Dedifferentiated amniotic fluid mesenchymal stem cell (primary cell): ENCODE measurements at regions not wholly inside any gene's neighbourhood (a gene's known extent, or its start where the extent isn't known, plus 50 kb on each side); places are given as distances from the start of the nearest gene placed in this dataset.

Experiments
- DNase-seq: peaks from one replicate; pipeline ENCODE4 v3.0.0-alpha.2; 2016; ENCODE audit errors: extremely low spot score

- DNase-seq = no peak
Measured at GRCh38 chr15:62218841-62219240, 53.8 kb upstream of the C2CD4B start.

GRCh38 chr15:62219799-62220198 lies 54.7 kb upstream of the C2CD4B start:
- DNase-seq = no peak

GRCh38 chr15:62223020-62223419 lies 57.9 kb upstream of the C2CD4B start:
- no peak for DNase-seq

GRCh38 chr15:62228604-62229003 lies 63.5 kb upstream of the C2CD4B start:
- DNase-seq = no peak

GRCh38 chr15:62231856-62232255 lies 66.8 kb upstream of the C2CD4B start:
- no peak for DNase-seq

GRCh38 chr15:62240121-62241096 lies 75.3 kb upstream of the C2CD4B start:
- DNase-seq = no peak

- no peak for DNase-seq
Measured at GRCh38 chr15:62241135-62241770, 76.2 kb upstream of the C2CD4B start.

- no peak for DNase-seq
Measured at GRCh38 chr15:62242999-62243398, 77.9 kb upstream of the C2CD4B start.

GRCh38 chr15:62244762-62245161 lies 79.7 kb upstream of the C2CD4B start:
- no peak for DNase-seq

GRCh38 chr15:62248277-62248984 lies 83.3 kb upstream of the C2CD4B start:
- DNase-seq = no peak

- no peak for DNase-seq
Measured at GRCh38 chr15:62249501-62249900, 84.4 kb upstream of the C2CD4B start.

GRCh38 chr15:62250186-62250585 lies 85.1 kb upstream of the C2CD4B start:
- no peak for DNase-seq

GRCh38 chr15:62250978-62251377 lies 85.9 kb upstream of the C2CD4B start:
- DNase-seq = no peak

GRCh38 chr15:62253294-62253693 lies 88.2 kb upstream of the C2CD4B start:
- no peak for DNase-seq

- peak; percentile 46 for DNase-seq
Measured at GRCh38 chr15:62254137-62254934, 89.3 kb upstream of the C2CD4B start.

GRCh38 chr15:62256430-62256829 lies 91.3 kb upstream of the C2CD4B start:
- peak; percentile 25 for DNase-seq

GRCh38 chr15:62257996-62258521 lies 93.0 kb upstream of the C2CD4B start:
- no peak for DNase-seq

GRCh38 chr15:62262305-62262941 lies 97.3 kb upstream of the C2CD4B start:
- DNase-seq = no peak

GRCh38 chr15:62264196-62264595 lies 99.1 kb upstream of the C2CD4B start:
- no peak for DNase-seq

GRCh38 chr15:62269504-62269903 lies 104.4 kb upstream of the C2CD4B start:
- DNase-seq = no peak
